NOMO-1 treated with dmso at 0.1 percent for 144 hours (cell line): ENCODE measurements at regions not wholly inside any gene's neighbourhood (a gene's known extent, or its start where the extent isn't known, plus 50 kb on each side); places are given as distances from the start of the nearest gene placed in this dataset.

ENCODE experiments used
- DNase-seq: peaks from one replicate; lab custom pipeline; 2025; ENCODE audit not compliant: unreplicated experiment; lab: John Stamatoyannopoulos, UW

- DNase-seq: no peak
These were observed 668.7 kb downstream of the MRPL39 start for GRCh38 chr21:24938573-24938972.

GRCh38 chr21:24935991-24936390 is 671.3 kb downstream of the MRPL39 start:
- DNase-seq: no peak

GRCh38 chr21:24910591-24910990 is 696.7 kb downstream of the MRPL39 start:
- DNase-seq: no peak

GRCh38 chr21:24903994-24904635 is 703.2 kb downstream of the MRPL39 start:
- DNase-seq: no peak

GRCh38 chr21:24899138-24899537 is 708.1 kb downstream of the MRPL39 start:
- no peak for DNase-seq

GRCh38 chr21:24897883-24898282 is 709.4 kb downstream of the MRPL39 start:
- DNase-seq: no peak

- DNase-seq: no peak
These were observed 710.6 kb downstream of the MRPL39 start for GRCh38 chr21:24896735-24897124.

GRCh38 chr21:24895885-24896734 is 711.2 kb downstream of the MRPL39 start:
- DNase-seq: peak; percentile 1

GRCh38 chr21:24894324-24894723 is 713.0 kb downstream of the MRPL39 start:
- no peak for DNase-seq

GRCh38 chr21:24890021-24890420 is 717.3 kb downstream of the MRPL39 start:
- DNase-seq: no peak

GRCh38 chr21:24881506-24881905 is 725.8 kb downstream of the MRPL39 start:
- no peak for DNase-seq

- no peak for DNase-seq
These were observed 736.6 kb downstream of the MRPL39 start for GRCh38 chr21:24870633-24871032.

- DNase-seq: no peak
These were observed 737.4 kb downstream of the MRPL39 start for GRCh38 chr21:24869862-24870261.

- DNase-seq: no peak
These were observed 739.2 kb downstream of the MRPL39 start for GRCh38 chr21:24868117-24868516.

- DNase-seq: no peak
These were observed 745.8 kb downstream of the MRPL39 start for GRCh38 chr21:24861471-24861870.

- DNase-seq: no peak
These were observed 751.0 kb downstream of the MRPL39 start for GRCh38 chr21:24856326-24856725.

- DNase-seq: no peak
These were observed 754.6 kb downstream of the MRPL39 start for GRCh38 chr21:24852610-24853195.

- no peak for DNase-seq
These were observed 757.2 kb downstream of the MRPL39 start for GRCh38 chr21:24850121-24850520.

GRCh38 chr21:24844671-24845070 is 762.6 kb downstream of the MRPL39 start:
- no peak for DNase-seq

GRCh38 chr21:24840287-24840686 is 767.0 kb downstream of the MRPL39 start:
- no peak for DNase-seq

- no peak for DNase-seq
These were observed 774.3 kb downstream of the MRPL39 start for GRCh38 chr21:24832961-24833360.

GRCh38 chr21:24829397-24829796 is 777.9 kb downstream of the MRPL39 start:
- DNase-seq: no peak
